Keratinocyte (primary cell): ENCODE measurements at regions not wholly inside any gene's neighbourhood (a gene's known extent, or its start where the extent isn't known, plus 50 kb on each side); places are given as distances from the start of the nearest gene placed in this dataset.
"Not testable (repeated sequence)": the region's sequence is repeated elsewhere in the genome, so short reads cannot be mapped to it uniquely, and the experiment has no call there.

Experiments
- DNase-seq: peaks from one replicate; pipeline ENCODE4 v3.0.0-alpha.2; 2011; ENCODE audit warnings: low read depth, missing footprints, low spot score
- FAIRE-seq: peaks from 2 replicates; lab custom pipeline; 2011; peaks lifted over from hg19 to GRCh38; lab: Jason Lieb, UNC
- H2AFZ ChIP-seq: 2 replicates; pipeline ENCODE4 v1.6.0; 2012; ENCODE audit warnings: low read length, control low read depth, inconsistent platforms; ENCODE audit not compliant: control insufficient read depth
- H3K27ac ChIP-seq: 2 replicates; pipeline ENCODE4 v1.5.1; 2011; ENCODE audit warnings: low read length; ENCODE audit not compliant: control insufficient read depth, insufficient read depth
- H3K27me3 ChIP-seq: 3 replicates; pipeline ENCODE4 v1.6.0; 2011; ENCODE audit warnings: low read length; ENCODE audit not compliant: control insufficient read depth, insufficient read depth; ENCODE audit errors: extremely low read depth
- H3K36me3 ChIP-seq, 2 experiments: 2 replicates in 1 of 2; 3 replicates in 1 of 2; pipeline ENCODE4 v1.5.1; 2011; ENCODE audit warnings: low read length in 2 of 2, mild to moderate bottlenecking in 1 of 2; ENCODE audit not compliant: control insufficient read depth in 2 of 2, insufficient read depth in 2 of 2; ENCODE audit errors: extremely low read depth in 1 of 2
- H3K4me1 ChIP-seq: 3 replicates; pipeline ENCODE4 v1.5.1; 2011; ENCODE audit warnings: low read length; ENCODE audit not compliant: control insufficient read depth, insufficient read depth; ENCODE audit errors: extremely low read depth
- H3K4me2 ChIP-seq: 3 replicates; pipeline ENCODE4 v1.6.0; 2011; ENCODE audit warnings: low read depth, low read length; ENCODE audit not compliant: control insufficient read depth, insufficient read depth; ENCODE audit errors: extremely low read depth
- H3K4me3 ChIP-seq, 3 experiments: fragments of 200-600 bp in 1 of 3; sonication (generic) in 1 of 3; 2 replicates in 2 of 3; 3 replicates in 1 of 3; pipeline ENCODE4 v1.5.1; 2011 to 2016; ENCODE audit warnings: low read length in 3 of 3, mild to moderate bottlenecking in 3 of 3, control low read depth in 2 of 3, inconsistent platforms in 1 of 3, low read depth in 1 of 3, mixed read lengths in 1 of 3, mixed run types in 1 of 3, moderate library complexity in 1 of 3; ENCODE audit not compliant: control insufficient read depth in 2 of 3, insufficient read depth in 2 of 3; ENCODE audit errors: extremely low read depth in 1 of 3
- H3K79me2 ChIP-seq: 2 replicates; pipeline ENCODE4 v1.6.0; 2012; ENCODE audit warnings: low read length; ENCODE audit not compliant: control insufficient read depth, insufficient read depth
- H3K9ac ChIP-seq: 3 replicates; pipeline ENCODE4 v1.6.0; 2011; ENCODE audit warnings: low read length; ENCODE audit not compliant: control insufficient read depth, insufficient read depth; ENCODE audit errors: extremely low read depth
- H3K9me1 ChIP-seq: 3 replicates; pipeline ENCODE4 v1.6.0; 2011; ENCODE audit warnings: low read length; ENCODE audit not compliant: control insufficient read depth, insufficient read depth; ENCODE audit errors: extremely low read depth
- H3K9me3 ChIP-seq: 2 replicates; pipeline ENCODE4 v1.5.1; 2012; ENCODE audit warnings: low read depth, low read length; ENCODE audit not compliant: control insufficient read depth
- H4K20me1 ChIP-seq: 3 replicates; pipeline ENCODE4 v1.6.0; 2011; ENCODE audit warnings: low read length; ENCODE audit not compliant: control insufficient read depth, insufficient read depth; ENCODE audit errors: extremely low read depth
- EZH2 ChIP-seq: IDR thresholded peaks from one replicate; pipeline ENCODE4 v1.6.1; 2012; ENCODE audit warnings: inconsistent platforms, mild to moderate bottlenecking, low read length, moderate library complexity
- dilution Hi-C: fragments of 300-500 bp; cut with MboI; formaldehyde crosslinking; loops from one replicate; pipeline ENCODE4 v1.7.0; 2020; ENCODE audit warnings: low sequenced_read_pairs; ENCODE audit not compliant: extremely low pct_ligation_motif_present
- TF ChIP-seq, protein P1 (sequence below), 3 experiments: IDR thresholded peaks in 1 of 3; conservative IDR thresholded peaks in 1 of 3; optimal IDR thresholded peaks in 1 of 3; 2 replicates in 2 of 3; 3 replicates in 1 of 3; pipeline versions ENCODE3 to v1.5.1; 2011; ENCODE audit warnings: low read length in 3 of 3, mild to moderate bottlenecking in 3 of 3, moderate library complexity in 2 of 3, control low read depth in 1 of 3, inconsistent platforms in 1 of 3; ENCODE audit not compliant: insufficient read depth in 2 of 3; ENCODE audit errors: extremely low read depth in 1 of 3

DNA sequence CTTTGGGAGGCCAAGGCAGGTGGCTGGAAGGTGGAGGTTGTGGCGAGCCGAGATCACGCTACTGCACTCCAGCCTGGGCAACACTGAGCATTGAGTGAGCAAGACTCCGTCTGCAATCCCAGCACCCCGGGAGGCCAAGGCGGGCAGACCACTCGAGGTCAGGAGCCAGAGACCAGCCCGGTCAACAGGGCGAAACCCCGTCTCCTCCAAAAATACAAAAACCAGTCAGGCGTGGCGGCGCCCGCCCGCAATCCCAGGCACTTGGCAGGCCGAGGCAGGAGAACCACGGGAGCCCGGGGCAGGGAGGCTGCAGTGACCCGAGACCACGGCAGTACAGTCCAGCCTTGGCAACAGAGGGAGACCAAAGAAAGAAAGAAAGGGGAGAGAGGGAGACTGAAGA lies 83.5 kb upstream of the TFPI start:
- H3K4me1 ChIP-seq, H3K79me2 ChIP-seq, FAIRE-seq, H2AFZ ChIP-seq, DNase-seq, H3K9me3 ChIP-seq, H3K9ac ChIP-seq, dilution Hi-C loops, H3K4me3 ChIP-seq, H4K20me1 ChIP-seq, H3K4me2 ChIP-seq, H3K27me3 ChIP-seq, H3K27ac ChIP-seq, H3K9me1 ChIP-seq, H3K36me3 ChIP-seq: not testable (repeated sequence)

DNA sequence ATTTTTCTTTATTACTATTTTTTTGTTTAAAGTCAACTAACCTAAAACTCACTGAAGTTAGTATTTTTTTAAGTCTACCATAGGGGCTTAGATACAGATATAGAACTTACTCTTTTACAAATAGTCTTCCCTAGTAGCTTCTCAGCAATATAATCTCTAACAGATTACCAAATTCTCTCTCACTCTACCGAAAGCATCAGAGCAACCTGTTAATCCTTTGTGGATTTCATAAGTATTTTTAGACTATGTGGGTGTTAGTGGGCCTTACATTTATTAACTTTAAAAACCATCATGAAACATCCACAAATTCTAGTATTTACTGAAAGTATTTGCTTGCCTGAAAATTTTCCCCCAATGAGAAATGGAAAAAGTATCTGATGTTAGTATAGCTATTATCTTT lies 84.6 kb upstream of the TFPI start:
- Histone ChIP-seq H3K4me1 (no peaks in the 10 kb centered on the region), H3K79me2 (no peaks in the 10 kb centered on the region), H3K36me3 (no peaks in the 10 kb centered on the region), H3K9ac (no peak overlapping the region), H3K27ac (no peak overlapping the region), H3K9me3 (no peaks in the 10 kb centered on the region), H3K4me2 (no peak overlapping the region), H3K27me3 (no peaks in the 10 kb centered on the region), H4K20me1 (no peaks in the 10 kb centered on the region), H3K9me1 (no peaks in the 10 kb centered on the region), H2AFZ (no peak overlapping the region), H3K4me3 (no peak overlapping the region)
- TF ChIP-seq EZH2, result no peak
- TF ChIP-seq, protein P1, sequence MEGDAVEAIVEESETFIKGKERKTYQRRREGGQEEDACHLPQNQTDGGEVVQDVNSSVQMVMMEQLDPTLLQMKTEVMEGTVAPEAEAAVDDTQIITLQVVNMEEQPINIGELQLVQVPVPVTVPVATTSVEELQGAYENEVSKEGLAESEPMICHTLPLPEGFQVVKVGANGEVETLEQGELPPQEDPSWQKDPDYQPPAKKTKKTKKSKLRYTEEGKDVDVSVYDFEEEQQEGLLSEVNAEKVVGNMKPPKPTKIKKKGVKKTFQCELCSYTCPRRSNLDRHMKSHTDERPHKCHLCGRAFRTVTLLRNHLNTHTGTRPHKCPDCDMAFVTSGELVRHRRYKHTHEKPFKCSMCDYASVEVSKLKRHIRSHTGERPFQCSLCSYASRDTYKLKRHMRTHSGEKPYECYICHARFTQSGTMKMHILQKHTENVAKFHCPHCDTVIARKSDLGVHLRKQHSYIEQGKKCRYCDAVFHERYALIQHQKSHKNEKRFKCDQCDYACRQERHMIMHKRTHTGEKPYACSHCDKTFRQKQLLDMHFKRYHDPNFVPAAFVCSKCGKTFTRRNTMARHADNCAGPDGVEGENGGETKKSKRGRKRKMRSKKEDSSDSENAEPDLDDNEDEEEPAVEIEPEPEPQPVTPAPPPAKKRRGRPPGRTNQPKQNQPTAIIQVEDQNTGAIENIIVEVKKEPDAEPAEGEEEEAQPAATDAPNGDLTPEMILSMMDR (optimal IDR thresholded peaks at IDR 0.05 in 1 of 3, IDR thresholded peaks at IDR 0.05 in 1 of 3, conservative IDR thresholded peaks at IDR 0.05 in 1 of 3; ENCODE audit: extremely low read depth in 1 of 3, insufficient read depth in 2 of 3, low read length in 3 of 3), result no peak
- no peak for FAIRE-seq
- dilution Hi-C loops, result no loop called here
- no peak for DNase-seq

DNA sequence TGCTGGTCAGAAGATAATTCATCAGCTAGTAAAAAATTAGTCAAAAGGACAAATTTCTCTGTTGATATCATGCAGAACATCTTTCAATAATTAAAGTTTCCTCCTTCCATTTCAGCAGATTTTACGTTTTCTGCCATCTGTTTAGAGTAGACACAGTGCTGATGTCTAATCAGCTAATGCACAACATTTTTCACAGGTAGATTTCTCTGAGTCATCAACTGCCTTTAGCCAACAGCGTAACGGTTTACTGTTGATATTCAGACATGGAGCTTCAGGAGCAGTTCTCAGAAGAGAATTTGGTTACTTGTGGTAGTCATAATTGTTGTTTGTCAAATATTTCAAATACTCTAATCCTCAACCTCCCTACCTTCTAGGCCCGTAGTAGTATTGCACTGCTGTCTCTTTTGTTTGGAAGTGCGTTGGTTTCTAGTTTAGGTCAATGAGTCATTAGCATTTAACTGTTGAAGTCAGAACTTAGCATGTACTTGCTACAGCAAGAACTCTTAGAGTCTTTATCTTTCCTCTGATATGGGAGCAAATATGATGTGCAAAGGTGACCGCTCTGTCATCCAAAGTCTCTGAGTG lies 86.8 kb upstream of the TFPI start:
- FAIRE-seq (no peak), DNase-seq (no peak)
- Histone ChIP-seq H3K27me3 (no peaks in the 10 kb centered on the region), H3K4me2 (no peak overlapping the region), H2AFZ (no peak overlapping the region), H3K4me1 (no peaks in the 10 kb centered on the region), H3K79me2 (no peaks in the 10 kb centered on the region), H3K4me3 (no peak overlapping the region), H3K9me1 (no peaks in the 10 kb centered on the region), H3K9ac (no peak overlapping the region), H3K36me3 (no peaks in the 10 kb centered on the region), H3K27ac (no peak overlapping the region), H3K9me3 (no peaks in the 10 kb centered on the region), H4K20me1 (no peaks in the 10 kb centered on the region)
- TF ChIP-seq, protein P1 (optimal IDR thresholded peaks at IDR 0.05 in 1 of 3, IDR thresholded peaks at IDR 0.05 in 1 of 3, conservative IDR thresholded peaks at IDR 0.05 in 1 of 3; ENCODE audit: extremely low read depth in 1 of 3, insufficient read depth in 2 of 3, low read length in 3 of 3), result no peak
- no peak for TF ChIP-seq EZH2
- dilution Hi-C loops, result no loop called here
